Adrenal gland (tissue), 9 donors: ENCODE measurements at regions not wholly inside any gene's neighbourhood (a gene's known extent, or its start where the extent isn't known, plus 50 kb on each side); places are given as distances from the start of the nearest gene placed in this dataset.
"Not testable (repeated sequence)": the region's sequence is repeated elsewhere in the genome, so short reads cannot be mapped to it uniquely, and the experiment has no call there.

ENCODE experiments used
- DNase-seq, 7 donors: peaks; one replicate each; pipeline ENCODE4 v3.0.0-alpha.2; 2019 to 2020
- H3K27ac ChIP-seq, 5 donors: fragments of 200-600 bp; sonication (generic) in 4 of 5; 1 replicate in 3 of 5; 2 replicates in 2 of 5; pipeline versions ENCODE4 v1.5.1 to v1.8.0; 2016 to 2020; ENCODE audit warnings: mild to moderate bottlenecking in 1 of 5
- H3K27me3 ChIP-seq: fragments of 200-600 bp; 2 replicates; pipeline ENCODE4 v1.8.0; 2021
- H3K36me3 ChIP-seq, 2 donors: fragments of 200-600 bp; replicated peaks in 1 of 2; 1 replicate in 1 of 2; 2 replicates in 1 of 2; pipeline versions ENCODE4 v1.5.1 to v1.8.0; 2018 to 2022
- H3K4me1 ChIP-seq, 2 donors: fragments of 200-600 bp; replicated peaks in 1 of 2; 1 replicate in 1 of 2; 2 replicates in 1 of 2; pipeline versions ENCODE4 v1.5.1 to v1.8.0; 2018 to 2021
- H3K4me3 ChIP-seq, 4 donors: fragments of 200-600 bp; sonication (generic) in 3 of 4; one replicate each; pipeline ENCODE4 v1.5.1; 2016 to 2018
- H3K9me3 ChIP-seq, 3 donors: fragments of 200-600 bp; sonication (generic) in 1 of 3; replicated peaks in 1 of 3; 1 replicate in 2 of 3; 2 replicates in 1 of 3; pipeline versions ENCODE4 v1.5.1 to v1.8.0; 2016 to 2021
- CTCF ChIP-seq, 6 experiments: fragments of 450-650 bp in 4 of 6; fragments of 200-600 bp in 2 of 6; sonication (generic) in 1 of 6; IDR thresholded peaks; 1 replicate in 5 of 6; 2 replicates in 1 of 6; pipeline versions ENCODE4 v1.5.1 to v1.8.0; 2016 to 2021; ENCODE audit warnings: antibody characterized with exemption in 6 of 6, mild to moderate bottlenecking in 2 of 6, moderate library complexity in 1 of 6
- POLR2A ChIP-seq, 2 donors: fragments of 450-650 bp; IDR thresholded peaks; one replicate each; pipeline ENCODE4 v1.6.1; 2017; ENCODE audit warnings: antibody characterized with exemption in 2 of 2, mild to moderate bottlenecking in 2 of 2, moderate library complexity in 1 of 2
- WGBS, 4 donors: extraction: QIAGEN DNeasy Blood & Tissue Kit in 2 of 4; methylation state at CpG; one replicate each; pipeline versions ENCODE4 v1.1.5 to v1.1.7; 2013 to 2017; 5-methylcytosine and 5-hydroxymethylcytosine counted together
- intact Hi-C, 2 donors: fragments of 100-400 bp; cut with DNase I; formaldehyde crosslinking; loops; one replicate each; pipeline versions ENCODE4 v1.14.1 to v1.15.0; 2022 to 2023
- donor health status: healthy with polysubstance abuse.
- donor health status: Bipolar disorder and iron deficiency.
- donor health status: DM: yes; HTN: yes; CAD: no.
- donor health status: DM: no; HTN: no; CAD: no.
- donor health status: DM: no; HTN: no; CAD: no.

- no peaks in the 10 kb centered on the region for H3K27me3 ChIP-seq
- H3K4me3 ChIP-seq, result no peak overlapping the region
- H3K36me3 ChIP-seq, result no peaks in the 10 kb centered on the region
- no peaks in the 10 kb centered on the region for H3K4me1 ChIP-seq
- intact Hi-C loops, result no loop called here
- DNase-seq, result no peak
- no peaks in the 10 kb centered on the region for H3K9me3 ChIP-seq
- TF ChIP-seq CTCF (IDR thresholded peaks at IDR 0.05), result no peak
- TF ChIP-seq POLR2A (IDR thresholded peaks at IDR 0.05), result no peak
- no peak overlapping the region for H3K27ac ChIP-seq
- 66 to 85% (median 69%) methylated on average over 4 of the region's 4 CpGs for WGBS, 4 donors
Observed at GRCh38 chr7:153407291-153408046, 644.7 kb upstream of the DPP6 start.

- Histone ChIP-seq H3K4me1 (no peaks in the 10 kb centered on the region), H3K27ac (no peak overlapping the region), H3K36me3 (no peaks in the 10 kb centered on the region), H3K4me3 (no peak overlapping the region), H3K27me3 (no peaks in the 10 kb centered on the region), H3K9me3 (no peaks in the 10 kb centered on the region)
- intact Hi-C loops, result no loop called here
- 68 to 73% (median 71%) methylated on average over 3 of the region's 3 CpGs for WGBS, 4 donors
- no peak for DNase-seq
- TF ChIP-seq POLR2A (IDR thresholded peaks at IDR 0.05) (no peak), CTCF (IDR thresholded peaks at IDR 0.05) (no peak)
Observed at GRCh38 chr7:153408360-153409335, 643.5 kb upstream of the DPP6 start.

- DNase-seq, intact Hi-C loops, H3K4me1 ChIP-seq, H3K27me3 ChIP-seq, H3K9me3 ChIP-seq, H3K4me3 ChIP-seq, H3K27ac ChIP-seq, H3K36me3 ChIP-seq: not testable (repeated sequence)
- WGBS, 4 donors, result 85 to 87% (median 87%) methylated on average over 10 of the region's 10 CpGs
Observed at GRCh38 chr7:153409567-153410342, 642.4 kb upstream of the DPP6 start.

- H3K4me3 ChIP-seq, DNase-seq, H3K36me3 ChIP-seq, H3K9me3 ChIP-seq, H3K4me1 ChIP-seq, H3K27me3 ChIP-seq, intact Hi-C loops, H3K27ac ChIP-seq: not testable (repeated sequence)
- 84 to 89% (median 86%) methylated on average over 18 of the region's 18 CpGs for WGBS, 4 donors
Observed at GRCh38 chr7:153410997-153411642, 641.1 kb upstream of the DPP6 start.

GRCh38 chr7:153412114-153412823, 639.9 kb upstream of the DPP6 start:
- H3K4me1 ChIP-seq, H3K9me3 ChIP-seq, intact Hi-C loops, H3K36me3 ChIP-seq, H3K4me3 ChIP-seq, H3K27me3 ChIP-seq, DNase-seq, H3K27ac ChIP-seq: not testable (repeated sequence)
- WGBS, 4 donors, result 89 to 90% (median 90%) methylated on average over 17 to 26 of the region's 26 CpGs

GRCh38 chr7:153412824-153413198, 639.4 kb upstream of the DPP6 start:
- intact Hi-C loops, H3K36me3 ChIP-seq, H3K27me3 ChIP-seq, H3K4me1 ChIP-seq, H3K27ac ChIP-seq, H3K9me3 ChIP-seq, DNase-seq, H3K4me3 ChIP-seq: not testable (repeated sequence)
- 85 to 89% (median 86%) methylated on average over 16 of the region's 16 CpGs for WGBS, 4 donors
